Caco-2 (cell line): ENCODE measurements at regions not wholly inside any gene's neighbourhood (a gene's known extent, or its start where the extent isn't known, plus 50 kb on each side); places are given as distances from the start of the nearest gene placed in this dataset.
"Not testable (repeated sequence)": the region's sequence is repeated elsewhere in the genome, so short reads cannot be mapped to it uniquely, and the experiment has no call there.

ENCODE experiments used
- BruUV-seq: library from RNA; stranded (reverse); fragments of 400-500 nt; replicated peaks from 2 replicates; lab custom pipeline; 2021; lab: Mats Ljungman, UMichigan
- CTCF ChIA-PET: fragments of 300-600 bp; sonication (Branson Sonifier 250); formaldehyde crosslinking; loops from one replicate; lab custom pipeline; 2022; ENCODE audit warnings: antibody characterized with exemption; lab: Charles Lee
- POLR2A ChIA-PET: fragments of 300-600 bp; sonication (Branson Sonifier 250); formaldehyde crosslinking; loops from one replicate; lab custom pipeline; 2022; ENCODE audit warnings: antibody characterized with exemption; lab: Charles Lee
- DNase-seq, 2 experiments: peaks; one replicate each; pipeline versions ENCODE4 v3.0.0 to v3.0.0-alpha.2; 2020 to 2022
- H3K27me3 ChIP-seq: replicated peaks from 2 replicates; pipeline ENCODE4 v1.6.0; 2011; ENCODE audit warnings: low read length; ENCODE audit not compliant: control insufficient read depth, insufficient read depth
- H3K36me3 ChIP-seq: 2 replicates; pipeline ENCODE4 v1.5.1; 2011; ENCODE audit warnings: low read length; ENCODE audit not compliant: control insufficient read depth, insufficient read depth
- H3K4me1 ChIP-seq: fragments of 250-450 bp; sonication (Bioruptor Pico); 2 replicates; pipeline ENCODE4 v1.5.1; 2020; ENCODE audit warnings: mild to moderate bottlenecking
- H3K4me3 ChIP-seq: 2 replicates; pipeline ENCODE4 v1.5.1; 2011; ENCODE audit warnings: low read depth, mild to moderate bottlenecking, control low read depth, low read length
- H3K9me3 ChIP-seq: fragments of 250-450 bp; sonication (Bioruptor Pico); 2 replicates; pipeline ENCODE4 v1.5.1; 2020; ENCODE audit warnings: mild to moderate bottlenecking, moderate library complexity
- H3K27ac Mint-ChIP-seq: one replicate; pipeline ENCODE4 v1.8.0; 2022; ENCODE audit warnings: mixed read lengths; ENCODE audit not compliant: unreplicated experiment
- H3K27me3 Mint-ChIP-seq: one replicate; pipeline ENCODE4 v1.8.0; 2022; ENCODE audit warnings: mixed read lengths; ENCODE audit not compliant: insufficient read depth, unreplicated experiment
- H3K36me3 Mint-ChIP-seq: one replicate; pipeline ENCODE4 v1.8.0; 2022; ENCODE audit warnings: mild to moderate bottlenecking, mixed read lengths; ENCODE audit not compliant: insufficient read depth, unreplicated experiment
- H3K4me1 Mint-ChIP-seq: one replicate; pipeline ENCODE4 v1.8.0; 2022; ENCODE audit warnings: low read depth, mixed read lengths; ENCODE audit not compliant: unreplicated experiment
- H3K4me3 Mint-ChIP-seq: one replicate; pipeline ENCODE4 v1.8.0; 2022; ENCODE audit warnings: mild to moderate bottlenecking, moderate library complexity, mixed read lengths; ENCODE audit not compliant: unreplicated experiment
- H3K9me3 Mint-ChIP-seq: one replicate; pipeline ENCODE4 v1.8.0; 2022; ENCODE audit warnings: mixed read lengths; ENCODE audit not compliant: unreplicated experiment
- intact Hi-C: fragments of 100-400 bp; cut with micrococcal nuclease; formaldehyde crosslinking; loops from one replicate; pipeline ENCODE4 v1.10.0; 2022; ENCODE audit not compliant: unreplicated experiment
- TF ChIP-seq, protein P1 (sequence below), 2 experiments: fragments of 200-600 bp in 1 of 2; IDR thresholded peaks; 1 replicate in 1 of 2; 2 replicates in 1 of 2; pipeline versions ENCODE4 v1.5.1 to v1.8.0; 2011 to 2022; ENCODE audit warnings: antibody characterized with exemption in 1 of 2, control low read depth in 1 of 2, inconsistent platforms in 1 of 2, low read depth in 1 of 2, low read length in 1 of 2, mild to moderate bottlenecking in 1 of 2, moderate library complexity in 1 of 2; ENCODE audit not compliant: insufficient read depth in 1 of 2, severe bottlenecking in 1 of 2, unreplicated experiment in 1 of 2

- H3K4me1 ChIP-seq, result no peaks in the 10 kb centered on the region
- ChIA-PET CTCF (no interaction called here), POLR2A (no interaction called here)
- no peak overlapping the region for H3K27ac Mint-ChIP-seq
- intact Hi-C loops, result no loop called here
- no peak for DNase-seq
- no peak overlapping the region for H3K4me3 ChIP-seq
- BruUV-seq, result no TSS peak
- H3K4me3 Mint-ChIP-seq, result no peak overlapping the region
- no peaks in the 10 kb centered on the region for H3K27me3 Mint-ChIP-seq
- no peaks in the 10 kb centered on the region for H3K36me3 ChIP-seq
- TF ChIP-seq, protein P1, sequence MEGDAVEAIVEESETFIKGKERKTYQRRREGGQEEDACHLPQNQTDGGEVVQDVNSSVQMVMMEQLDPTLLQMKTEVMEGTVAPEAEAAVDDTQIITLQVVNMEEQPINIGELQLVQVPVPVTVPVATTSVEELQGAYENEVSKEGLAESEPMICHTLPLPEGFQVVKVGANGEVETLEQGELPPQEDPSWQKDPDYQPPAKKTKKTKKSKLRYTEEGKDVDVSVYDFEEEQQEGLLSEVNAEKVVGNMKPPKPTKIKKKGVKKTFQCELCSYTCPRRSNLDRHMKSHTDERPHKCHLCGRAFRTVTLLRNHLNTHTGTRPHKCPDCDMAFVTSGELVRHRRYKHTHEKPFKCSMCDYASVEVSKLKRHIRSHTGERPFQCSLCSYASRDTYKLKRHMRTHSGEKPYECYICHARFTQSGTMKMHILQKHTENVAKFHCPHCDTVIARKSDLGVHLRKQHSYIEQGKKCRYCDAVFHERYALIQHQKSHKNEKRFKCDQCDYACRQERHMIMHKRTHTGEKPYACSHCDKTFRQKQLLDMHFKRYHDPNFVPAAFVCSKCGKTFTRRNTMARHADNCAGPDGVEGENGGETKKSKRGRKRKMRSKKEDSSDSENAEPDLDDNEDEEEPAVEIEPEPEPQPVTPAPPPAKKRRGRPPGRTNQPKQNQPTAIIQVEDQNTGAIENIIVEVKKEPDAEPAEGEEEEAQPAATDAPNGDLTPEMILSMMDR (IDR thresholded peaks at IDR 0.05; ENCODE audit: insufficient read depth in 1 of 2, low read depth in 1 of 2, low read length in 1 of 2, severe bottlenecking in 1 of 2, unreplicated experiment in 1 of 2), result no peak
- H3K36me3 Mint-ChIP-seq, result peaks cover 7% of the 10 kb centered on the region
- no peaks in the 10 kb centered on the region for H3K9me3 ChIP-seq
- no peaks in the 10 kb centered on the region for H3K4me1 Mint-ChIP-seq
- H3K9me3 Mint-ChIP-seq, result peaks cover 17% of the 10 kb centered on the region
- H3K27me3 ChIP-seq, result no peaks in the 10 kb centered on the region
Observed at GRCh38 chr17:21843951-21844590, 151.7 kb downstream of the KCNJ18 start.

DNA sequence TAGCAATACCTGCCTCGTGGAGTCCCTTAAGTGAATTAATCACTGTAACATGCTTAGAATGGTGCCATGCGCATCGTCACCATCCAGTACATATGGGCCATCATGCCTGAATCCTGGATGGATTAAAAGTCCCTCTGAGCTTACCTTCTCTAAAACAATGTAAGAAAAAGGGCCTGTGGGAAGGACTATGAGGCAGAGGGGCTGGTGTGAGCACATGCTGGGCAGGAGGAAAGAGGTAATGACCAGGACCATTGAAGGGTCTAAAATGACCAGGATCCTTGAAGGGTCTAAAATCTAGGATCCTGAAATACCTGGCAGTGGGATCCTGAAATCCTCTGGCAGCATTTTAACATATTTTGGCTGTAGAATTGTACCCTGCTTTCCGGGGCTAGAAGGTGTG, 156.2 kb downstream of the KCNJ18 start:
- H3K9me3 ChIP-seq, intact Hi-C loops, H3K36me3 ChIP-seq, POLR2A ChIA-PET, CTCF ChIA-PET, H3K27me3 Mint-ChIP-seq, H3K27me3 ChIP-seq, H3K4me3 ChIP-seq, BruUV-seq, H3K4me3 Mint-ChIP-seq, H3K27ac Mint-ChIP-seq, H3K4me1 Mint-ChIP-seq, H3K36me3 Mint-ChIP-seq, DNase-seq, H3K4me1 ChIP-seq: not testable (repeated sequence)
- H3K9me3 Mint-ChIP-seq, result peaks cover 25% of the 10 kb centered on the region

DNA sequence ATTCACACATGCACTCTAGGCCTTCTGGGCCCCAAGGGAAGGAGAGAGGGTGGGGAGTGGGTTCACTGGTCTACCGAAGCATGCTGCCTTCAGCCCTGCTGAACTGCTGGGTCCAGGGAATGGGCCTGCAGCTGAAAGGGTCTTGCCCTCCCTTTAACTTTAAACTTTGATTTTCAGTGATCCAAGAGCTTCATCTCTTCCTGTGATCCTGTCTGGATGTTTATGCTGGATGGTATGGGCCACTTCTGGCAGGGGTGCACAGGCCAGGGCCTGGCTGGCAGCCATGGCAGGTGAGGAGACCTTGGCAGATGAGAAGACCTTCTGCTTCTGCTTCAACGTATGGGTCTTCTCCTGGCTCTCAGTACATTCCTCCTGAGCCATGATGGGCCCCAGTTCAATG, 156.7 kb downstream of the KCNJ18 start:
- H3K36me3 Mint-ChIP-seq, intact Hi-C loops, DNase-seq, POLR2A ChIA-PET, H3K27ac Mint-ChIP-seq, H3K4me3 Mint-ChIP-seq, H3K27me3 Mint-ChIP-seq, CTCF ChIA-PET, H3K27me3 ChIP-seq, H3K4me1 ChIP-seq, H3K4me3 ChIP-seq, H3K36me3 ChIP-seq, BruUV-seq, H3K9me3 ChIP-seq, H3K4me1 Mint-ChIP-seq: not testable (repeated sequence)
- H3K9me3 Mint-ChIP-seq, result peaks cover 25% of the 10 kb centered on the region

DNA sequence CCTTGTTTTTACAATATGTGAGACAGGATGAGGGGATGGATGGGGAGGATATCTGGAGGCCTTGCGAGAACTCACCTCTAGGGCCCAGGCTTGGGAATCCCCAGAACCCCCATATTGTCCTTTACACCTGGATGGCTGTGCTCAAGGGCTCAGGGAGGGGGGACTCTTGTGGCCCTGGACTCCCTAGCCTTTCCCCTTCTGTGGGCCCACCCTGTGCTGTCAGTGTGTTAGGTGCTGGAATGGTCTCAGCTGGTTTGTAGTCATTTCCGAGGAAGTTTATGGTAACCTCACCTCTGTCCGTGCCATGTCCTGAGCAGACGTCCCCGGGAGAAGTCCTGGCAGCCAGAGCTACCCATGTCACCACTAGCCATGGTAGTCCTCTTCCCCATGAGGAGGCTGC, 158.3 kb downstream of the KCNJ18 start:
- H3K27ac Mint-ChIP-seq, H3K4me3 Mint-ChIP-seq, BruUV-seq, H3K4me1 ChIP-seq, H3K36me3 Mint-ChIP-seq, intact Hi-C loops, H3K27me3 ChIP-seq, POLR2A ChIA-PET, H3K4me3 ChIP-seq, DNase-seq, H3K27me3 Mint-ChIP-seq, H3K9me3 ChIP-seq, CTCF ChIA-PET, H3K36me3 ChIP-seq, H3K4me1 Mint-ChIP-seq: not testable (repeated sequence)
- H3K9me3 Mint-ChIP-seq, result peaks cover 23% of the 10 kb centered on the region
